MCF 10A (cell line): ENCODE measurements at regions not wholly inside any gene's neighbourhood (a gene's known extent, or its start where the extent isn't known, plus 50 kb on each side); places are given as distances from the start of the nearest gene placed in this dataset.
"Not testable (repeated sequence)": the region's sequence is repeated elsewhere in the genome, so short reads cannot be mapped to it uniquely, and the experiment has no call there.

Experiments
- BruUV-seq: library from RNA; stranded (reverse); fragments of 400-500 nt; replicated peaks from 2 replicates; lab custom pipeline; 2021; lab: Mats Ljungman, UMichigan
- CTCF ChIA-PET: fragments of 300-600 bp; sonication (Branson Sonifier 250); formaldehyde crosslinking; extraction: SDS; loops from one replicate; lab custom pipeline; 2021; ENCODE audit warnings: antibody characterized with exemption, inconsistent platforms; lab: Yijun Ruan, JAX
- POLR2A ChIA-PET: fragments of 300-600, 350-650 bp; sonication (Branson Sonifier 250); formaldehyde crosslinking; extraction: SDS; loops from one replicate; lab custom pipeline; 2020; ENCODE audit warnings: antibody characterized with exemption, inconsistent platforms; lab: Yijun Ruan, JAX
- DNase-seq: peaks from one replicate; pipeline ENCODE4 v3.0.0-alpha.2; 2018; ENCODE audit not compliant: unreplicated experiment
- H3K27ac Mint-ChIP-seq: one replicate; pipeline ENCODE4 v1.8.0; 2022; ENCODE audit warnings: mild to moderate bottlenecking, low read depth, mixed read lengths; ENCODE audit not compliant: unreplicated experiment
- H3K27me3 Mint-ChIP-seq: one replicate; pipeline ENCODE4 v1.8.0; 2022; ENCODE audit warnings: mixed read lengths; ENCODE audit not compliant: insufficient read depth, unreplicated experiment
- H3K36me3 Mint-ChIP-seq: one replicate; pipeline ENCODE4 v1.8.0; 2022; ENCODE audit warnings: mild to moderate bottlenecking, moderate library complexity, mixed read lengths; ENCODE audit not compliant: insufficient read depth, unreplicated experiment
- H3K4me1 Mint-ChIP-seq: one replicate; pipeline ENCODE4 v1.8.0; 2022; ENCODE audit warnings: mixed read lengths; ENCODE audit not compliant: insufficient read depth, unreplicated experiment
- H3K4me3 Mint-ChIP-seq: one replicate; pipeline ENCODE4 v1.8.0; 2022; ENCODE audit warnings: mild to moderate bottlenecking, moderate library complexity, mixed read lengths; ENCODE audit not compliant: unreplicated experiment
- H3K9me3 Mint-ChIP-seq: one replicate; pipeline ENCODE4 v1.8.0; 2022; ENCODE audit warnings: mixed read lengths; ENCODE audit not compliant: unreplicated experiment
- intact Hi-C: fragments of 100-400 bp; cut with micrococcal nuclease; formaldehyde crosslinking; loops from 2 replicates; pipeline ENCODE4 v1.14.1; 2022
- TF ChIP-seq, protein P1 (sequence below): fragments of 200-600 bp; IDR thresholded peaks from one replicate; pipeline ENCODE4 v1.8.0; 2022; ENCODE audit warnings: antibody characterized with exemption, mild to moderate bottlenecking; ENCODE audit not compliant: unreplicated experiment

DNA sequence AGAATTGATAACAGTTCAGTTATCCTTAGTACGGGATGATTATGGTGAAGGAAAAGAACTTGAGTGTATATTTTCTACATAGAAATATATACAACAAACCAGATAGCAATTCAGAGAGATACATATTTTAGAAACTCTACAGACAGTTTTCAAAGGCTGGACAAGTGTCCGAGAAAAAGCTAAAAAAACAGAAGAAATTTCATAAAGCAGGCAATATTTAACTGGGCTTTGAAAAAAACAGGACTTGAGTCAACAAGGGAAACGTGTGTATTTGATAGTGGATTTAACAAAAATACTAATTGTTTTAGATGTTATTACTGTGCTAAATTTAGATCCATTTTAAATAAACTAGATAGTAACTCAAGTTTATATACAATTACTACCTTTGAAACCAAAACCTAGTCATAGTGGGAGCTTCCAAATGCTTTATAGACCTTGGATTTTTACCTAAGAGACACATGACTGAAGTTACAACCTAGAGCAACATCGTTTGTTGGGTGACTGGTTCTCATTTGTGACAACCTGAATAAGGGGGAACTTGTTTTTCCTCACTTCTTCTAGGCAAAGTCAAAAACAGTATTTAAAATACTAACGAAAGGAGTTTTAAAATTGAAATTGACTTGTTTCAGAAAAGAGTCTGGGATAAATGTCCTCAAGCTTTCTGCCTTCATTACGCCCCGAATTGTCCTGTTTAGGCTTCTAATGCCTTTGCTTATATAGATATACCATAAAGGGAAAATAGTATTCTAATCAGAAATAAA is 116.7 kb upstream of the PRSS16 start:
- Mint-ChIP-seq H3K27ac (no peak overlapping the region), H3K4me1 (peaks cover 11% of the 10 kb centered on the region), H3K9me3 (no peaks in the 10 kb centered on the region), H3K27me3 (no peaks in the 10 kb centered on the region), H3K36me3 (no peaks in the 10 kb centered on the region), H3K4me3 (no peak overlapping the region)
- TF ChIP-seq, protein P1, sequence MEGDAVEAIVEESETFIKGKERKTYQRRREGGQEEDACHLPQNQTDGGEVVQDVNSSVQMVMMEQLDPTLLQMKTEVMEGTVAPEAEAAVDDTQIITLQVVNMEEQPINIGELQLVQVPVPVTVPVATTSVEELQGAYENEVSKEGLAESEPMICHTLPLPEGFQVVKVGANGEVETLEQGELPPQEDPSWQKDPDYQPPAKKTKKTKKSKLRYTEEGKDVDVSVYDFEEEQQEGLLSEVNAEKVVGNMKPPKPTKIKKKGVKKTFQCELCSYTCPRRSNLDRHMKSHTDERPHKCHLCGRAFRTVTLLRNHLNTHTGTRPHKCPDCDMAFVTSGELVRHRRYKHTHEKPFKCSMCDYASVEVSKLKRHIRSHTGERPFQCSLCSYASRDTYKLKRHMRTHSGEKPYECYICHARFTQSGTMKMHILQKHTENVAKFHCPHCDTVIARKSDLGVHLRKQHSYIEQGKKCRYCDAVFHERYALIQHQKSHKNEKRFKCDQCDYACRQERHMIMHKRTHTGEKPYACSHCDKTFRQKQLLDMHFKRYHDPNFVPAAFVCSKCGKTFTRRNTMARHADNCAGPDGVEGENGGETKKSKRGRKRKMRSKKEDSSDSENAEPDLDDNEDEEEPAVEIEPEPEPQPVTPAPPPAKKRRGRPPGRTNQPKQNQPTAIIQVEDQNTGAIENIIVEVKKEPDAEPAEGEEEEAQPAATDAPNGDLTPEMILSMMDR = no peak
- BruUV-seq = no TSS peak
- DNase-seq = no peak
- intact Hi-C loops = loop anchor here (5.0 kb wide), 2 partner anchors 844 to 859 kb away; a partner anchor contains a TSS
- POLR2A ChIA-PET = interaction anchor here (0.6 to 9.3 kb wide), 31 partner anchors 9 to 1852 kb away, joined by 3 to 621 read pairs (median 7); a partner anchor contains a TSS
- CTCF ChIA-PET = interaction anchor here (0.5 to 1.8 kb wide), 6 partner anchors 14 to 944 kb away, joined by 3 to 6 read pairs (median 4); no protein-coding TSS in a partner anchor

DNA sequence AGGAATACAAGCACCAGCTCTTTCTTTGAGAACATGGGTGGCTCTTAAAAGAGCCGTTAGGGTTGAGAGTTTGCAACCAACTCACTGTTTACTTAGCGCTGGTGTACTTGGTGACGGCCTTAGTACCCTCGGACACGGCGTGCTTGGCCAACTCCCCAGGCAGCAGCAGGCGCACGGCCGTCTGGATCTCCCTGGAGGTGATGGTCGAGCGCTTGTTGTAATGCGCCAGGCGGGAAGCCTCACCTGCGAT is 115.3 kb upstream of the PRSS16 start:
- H3K36me3 Mint-ChIP-seq, H3K27me3 Mint-ChIP-seq, H3K9me3 Mint-ChIP-seq, H3K4me3 Mint-ChIP-seq, H3K27ac Mint-ChIP-seq: not testable (repeated sequence)
- ChIA-PET POLR2A (interaction anchor here (0.6 to 9.3 kb wide), 47 partner anchors 11 to 1206 kb away, joined by 3 to 621 read pairs (median 7); a partner anchor contains a TSS), CTCF (interaction anchor here (0.6 to 0.9 kb wide), 4 partner anchors 13 to 1596 kb away, joined by 3 to 8 read pairs (median 3); a partner anchor contains a TSS)
- DNase-seq = peak; percentile 62
- H3K4me1 Mint-ChIP-seq = peaks cover 11% of the 10 kb centered on the region
- intact Hi-C loops = loop anchor here (1.0 to 5.0 kb wide), 4 partner anchors 14 to 860 kb away; a partner anchor contains a TSS
- BruUV-seq = TSS peak; percentile 82

DNA sequence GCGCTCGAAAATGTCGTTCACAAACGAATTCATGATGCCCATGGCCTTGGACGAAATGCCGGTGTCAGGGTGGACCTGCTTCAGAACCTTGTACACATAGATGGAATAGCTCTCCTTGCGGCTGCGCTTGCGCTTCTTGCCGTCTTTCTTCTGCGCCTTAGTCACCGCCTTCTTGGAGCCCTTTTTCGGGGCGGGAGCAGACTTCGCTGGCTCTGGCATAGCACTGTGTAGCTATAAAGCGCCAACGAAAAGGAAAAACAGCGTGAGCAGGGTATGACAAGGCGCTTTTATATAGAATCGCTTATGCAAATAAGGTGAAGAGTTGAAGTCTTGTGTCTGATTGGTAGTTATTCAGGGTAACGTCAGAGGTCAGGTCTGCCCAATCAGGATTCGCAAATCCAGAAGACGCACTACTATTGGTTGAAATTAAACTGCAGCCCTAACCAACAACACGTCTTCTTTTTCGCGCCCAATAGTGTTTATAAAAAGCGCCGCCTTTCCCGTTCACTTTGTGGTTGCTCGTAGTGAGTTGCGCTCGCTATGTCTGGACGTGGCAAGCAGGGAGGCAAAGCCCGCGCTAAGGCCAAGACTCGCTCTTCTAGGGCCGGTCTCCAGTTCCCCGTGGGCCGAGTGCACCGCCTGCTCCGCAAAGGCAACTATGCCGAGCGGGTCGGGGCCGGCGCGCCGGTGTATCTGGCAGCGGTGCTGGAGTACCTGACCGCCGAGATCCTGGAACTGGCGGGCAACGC is 114.8 kb upstream of the PRSS16 start:
- TF ChIP-seq, protein P1 = no peak
- H3K9me3 Mint-ChIP-seq = no peaks in the 10 kb centered on the region
- intact Hi-C loops = loop anchor here (1.0 to 5.0 kb wide), 4 partner anchors 14 to 860 kb away; a partner anchor contains a TSS
- DNase-seq = peak; percentile 99
- BruUV-seq = no TSS peak
- H3K27ac Mint-ChIP-seq = no peak overlapping the region
- peaks cover 11% of the 10 kb centered on the region for H3K4me1 Mint-ChIP-seq
- CTCF ChIA-PET = interaction anchor here (0.6 to 1.2 kb wide), 7 partner anchors 13 to 1596 kb away, joined by 3 to 9 read pairs (median 3); a partner anchor contains a TSS
- POLR2A ChIA-PET = interaction anchor here (0.6 to 9.3 kb wide), 63 partner anchors 9 to 1740 kb away, joined by 3 to 621 read pairs (median 5); partner anchors contain the start of gene ZKSCAN8
- no peak overlapping the region for H3K4me3 Mint-ChIP-seq
- H3K27me3 Mint-ChIP-seq = no peaks in the 10 kb centered on the region
- H3K36me3 Mint-ChIP-seq = no peaks in the 10 kb centered on the region

DNA sequence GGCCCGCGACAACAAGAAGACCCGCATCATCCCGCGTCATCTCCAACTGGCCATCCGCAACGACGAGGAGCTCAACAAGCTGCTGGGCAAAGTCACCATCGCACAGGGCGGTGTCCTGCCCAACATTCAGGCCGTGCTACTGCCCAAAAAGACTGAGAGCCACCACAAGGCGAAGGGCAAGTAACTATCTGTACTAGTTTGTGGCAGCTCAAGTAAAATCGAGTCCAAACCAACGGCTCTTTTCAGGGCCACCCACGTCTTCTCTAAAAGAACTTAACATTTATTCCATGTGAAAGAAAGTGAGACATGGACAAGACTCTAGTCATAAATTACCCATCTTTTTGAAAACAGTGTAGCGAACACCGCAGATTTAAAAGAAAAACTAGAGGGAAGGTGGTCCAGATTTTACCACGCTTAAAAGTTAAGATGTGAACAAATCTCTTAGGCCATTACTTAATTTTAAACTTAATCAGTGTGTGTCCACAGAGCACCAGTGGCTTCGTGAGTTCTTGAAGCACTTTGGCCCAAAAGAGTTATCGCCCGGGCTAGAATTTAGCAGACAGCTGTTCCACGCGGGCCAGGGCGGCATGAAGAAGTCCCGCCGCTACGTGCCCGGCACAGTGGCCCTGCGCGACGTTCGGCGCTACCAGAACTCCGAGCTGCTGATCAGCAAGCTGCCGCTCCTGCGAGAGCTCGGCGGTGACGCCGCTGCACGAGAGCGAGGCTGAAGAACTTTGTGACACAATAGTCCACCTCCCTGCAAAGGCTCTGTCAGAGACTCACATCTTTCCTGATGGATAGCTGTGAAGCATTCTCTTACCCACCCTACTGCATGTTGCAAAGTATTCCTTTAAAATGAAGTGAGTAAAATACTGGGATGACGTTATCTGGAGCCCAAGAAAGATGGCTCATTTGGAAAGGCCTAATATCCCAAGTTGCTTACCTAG is 113.9 kb upstream of the PRSS16 start:
- no peak overlapping the region for H3K27ac Mint-ChIP-seq
- H3K36me3 Mint-ChIP-seq = no peaks in the 10 kb centered on the region
- no peaks in the 10 kb centered on the region for H3K27me3 Mint-ChIP-seq
- no peaks in the 10 kb centered on the region for H3K9me3 Mint-ChIP-seq
- TSS peak; percentile 93 for BruUV-seq
- TF ChIP-seq, protein P1 = no peak
- no peak overlapping the region for H3K4me3 Mint-ChIP-seq
- peaks cover 11% of the 10 kb centered on the region for H3K4me1 Mint-ChIP-seq
- intact Hi-C loops = loop anchor here (5.0 kb wide), 2 partner anchors 846 to 861 kb away; a partner anchor contains a TSS
- CTCF ChIA-PET = interaction anchor here (0.6 to 1.2 kb wide), 5 partner anchors 16 to 986 kb away, joined by 3 to 9 read pairs (median 4); no protein-coding TSS in a partner anchor
- POLR2A ChIA-PET = interaction anchor here (0.5 to 9.3 kb wide), 48 partner anchors 10 to 1111 kb away, joined by 3 to 621 read pairs (median 6); partner anchors contain the start of gene ZKSCAN8
- DNase-seq = peak; percentile 77
